Midbrain (tissue), 1 donor: ENCODE measurements at regions not wholly inside any gene's neighbourhood (a gene's known extent, or its start where the extent isn't known, plus 50 kb on each side); places are given as distances from the start of the nearest gene placed in this dataset.

ENCODE experiments used
- DNase-seq: peaks from one replicate; lab custom pipeline; 2025; lab: John Stamatoyannopoulos, UW

GRCh38 chr2:7721413-7721995 is 804.3 kb downstream of the RNF144A start:
- DNase-seq = no peak

- no peak for DNase-seq
Observed at GRCh38 chr2:7722212-7722910, 805.1 kb downstream of the RNF144A start.

- no peak for DNase-seq
Observed at GRCh38 chr2:7724336-7724735, 807.1 kb downstream of the RNF144A start.

GRCh38 chr2:7725171-7725849 is 808.1 kb downstream of the RNF144A start:
- peak; percentile 17 for DNase-seq

GRCh38 chr2:7725850-7726242 is 808.6 kb downstream of the RNF144A start:
- DNase-seq = no peak

- DNase-seq = no peak
Observed at GRCh38 chr2:7726989-7727388, 809.8 kb downstream of the RNF144A start.

- DNase-seq = no peak
Observed at GRCh38 chr2:7728388-7728787, 811.2 kb downstream of the RNF144A start.

- no peak for DNase-seq
Observed at GRCh38 chr2:7730449-7730848, 813.2 kb downstream of the RNF144A start.

GRCh38 chr2:7730990-7731389 is 813.8 kb downstream of the RNF144A start:
- DNase-seq = no peak

GRCh38 chr2:7732497-7732896 is 815.3 kb downstream of the RNF144A start:
- DNase-seq = no peak

GRCh38 chr2:7736646-7737305 is 819.6 kb downstream of the RNF144A start:
- DNase-seq = no peak

GRCh38 chr2:7738596-7738995 is 821.4 kb downstream of the RNF144A start:
- no peak for DNase-seq

- no peak for DNase-seq
Observed at GRCh38 chr2:7740114-7740513, 822.9 kb downstream of the RNF144A start.

- no peak for DNase-seq
Observed at GRCh38 chr2:7742301-7742700, 825.1 kb downstream of the RNF144A start.

GRCh38 chr2:7744827-7745226 is 827.6 kb downstream of the RNF144A start:
- DNase-seq = no peak

- DNase-seq = no peak
Observed at GRCh38 chr2:7745369-7745768, 828.2 kb downstream of the RNF144A start.

- no peak for DNase-seq
Observed at GRCh38 chr2:7748717-7749415, 831.7 kb downstream of the RNF144A start.

GRCh38 chr2:7749895-7750559 is 832.8 kb downstream of the RNF144A start:
- no peak for DNase-seq

GRCh38 chr2:7752291-7752690 is 835.1 kb downstream of the RNF144A start:
- DNase-seq = no peak

GRCh38 chr2:7753777-7754176 is 836.6 kb downstream of the RNF144A start:
- no peak for DNase-seq

- DNase-seq = no peak
Observed at GRCh38 chr2:7755879-7756278, 838.7 kb downstream of the RNF144A start.
